ENCODE measurements at regions not wholly inside any gene's neighbourhood (a gene's known extent, or its start where the extent isn't known, plus 50 kb on each side); places are given as distances from the start of the nearest gene placed in this dataset.

DNA sequence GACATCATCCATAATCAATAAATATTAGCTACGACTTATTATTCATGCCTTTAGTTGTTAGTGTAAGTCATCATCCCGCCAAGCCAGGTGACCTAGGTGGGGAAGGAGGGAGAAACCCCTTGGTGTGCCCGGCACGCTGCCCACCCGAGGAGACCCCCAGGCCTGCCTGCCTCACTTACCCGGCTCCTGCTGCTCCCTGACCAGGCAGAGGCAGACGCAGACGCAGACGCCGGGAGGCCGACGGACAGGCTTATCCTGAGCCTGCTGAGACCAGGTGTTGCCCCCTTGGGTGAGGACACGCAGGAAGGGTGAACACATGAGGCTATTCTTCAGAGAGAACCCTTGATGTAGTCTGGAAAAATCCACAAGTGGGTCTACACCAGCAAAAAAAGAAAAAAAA, 401.8 kb downstream of the GALR1 start:
- ChIA-PET POLR2A (no interaction called here), CTCF (interaction anchor here (0.8 to 1.4 kb wide), 2 partner anchors 654 to 667 kb away, joined by 3 to 5 read pairs; no protein-coding TSS in a partner anchor)
- no peak for DNase-seq (ENCODE audit: extremely low spot score)
- TF ChIP-seq FOXK2 (IDR thresholded peaks at IDR 0.05): no peak
- no peak for TF ChIP-seq NFRKB (IDR thresholded peaks at IDR 0.05)
- TF ChIP-seq SP1 (IDR thresholded peaks at IDR 0.05): no peak
- no peak for TF ChIP-seq ARNT (IDR thresholded peaks at IDR 0.05)
- no peak for TF ChIP-seq L3MBTL2 (conservative IDR thresholded peaks at IDR 0.05)
- TF ChIP-seq TARDBP (IDR thresholded peaks at IDR 0.05): no peak
- TF ChIP-seq BHLHE40 (IDR thresholded peaks at IDR 0.05; ENCODE audit: borderline replicate concordance): no peak
- TF ChIP-seq SUZ12 (IDR thresholded peaks at IDR 0.05): no peak
- TF ChIP-seq, protein P1, sequence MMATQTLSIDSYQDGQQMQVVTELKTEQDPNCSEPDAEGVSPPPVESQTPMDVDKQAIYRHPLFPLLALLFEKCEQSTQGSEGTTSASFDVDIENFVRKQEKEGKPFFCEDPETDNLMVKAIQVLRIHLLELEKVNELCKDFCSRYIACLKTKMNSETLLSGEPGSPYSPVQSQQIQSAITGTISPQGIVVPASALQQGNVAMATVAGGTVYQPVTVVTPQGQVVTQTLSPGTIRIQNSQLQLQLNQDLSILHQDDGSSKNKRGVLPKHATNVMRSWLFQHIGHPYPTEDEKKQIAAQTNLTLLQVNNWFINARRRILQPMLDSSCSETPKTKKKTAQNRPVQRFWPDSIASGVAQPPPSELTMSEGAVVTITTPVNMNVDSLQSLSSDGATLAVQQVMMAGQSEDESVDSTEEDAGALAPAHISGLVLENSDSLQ (IDR thresholded peaks at IDR 0.05): no peak
- TF ChIP-seq FOXA1 (IDR thresholded peaks at IDR 0.05): no peak
- no peak for TF ChIP-seq FOXM1 (IDR thresholded peaks at IDR 0.05; ENCODE audit: borderline replicate concordance)

DNA sequence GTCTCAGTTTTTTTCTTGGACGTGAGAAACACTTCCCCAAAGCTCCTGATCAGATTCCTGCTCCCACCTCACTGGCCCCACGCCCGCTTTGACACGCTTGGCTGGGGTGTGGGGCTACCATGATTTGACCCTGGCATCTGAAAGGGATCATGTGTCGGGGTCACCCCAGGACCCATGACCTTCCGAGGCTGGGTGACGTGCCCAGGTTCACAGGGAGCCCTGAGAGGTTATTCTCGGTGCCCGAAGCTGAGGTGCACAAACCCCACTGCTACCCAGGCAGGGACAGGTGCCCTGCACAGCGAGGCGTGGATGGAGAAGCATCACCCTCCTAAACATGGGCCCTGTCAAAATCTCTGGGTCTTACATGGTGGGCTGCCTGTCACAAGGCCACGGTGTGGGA, 404.1 kb downstream of the GALR1 start:
- POLR2A ChIA-PET: no interaction called here
- no peak for TF ChIP-seq FOXM1 (IDR thresholded peaks at IDR 0.05; ENCODE audit: borderline replicate concordance)
- DNase-seq (ENCODE audit: extremely low spot score): no peak
- CTCF ChIA-PET: no interaction called here

DNA sequence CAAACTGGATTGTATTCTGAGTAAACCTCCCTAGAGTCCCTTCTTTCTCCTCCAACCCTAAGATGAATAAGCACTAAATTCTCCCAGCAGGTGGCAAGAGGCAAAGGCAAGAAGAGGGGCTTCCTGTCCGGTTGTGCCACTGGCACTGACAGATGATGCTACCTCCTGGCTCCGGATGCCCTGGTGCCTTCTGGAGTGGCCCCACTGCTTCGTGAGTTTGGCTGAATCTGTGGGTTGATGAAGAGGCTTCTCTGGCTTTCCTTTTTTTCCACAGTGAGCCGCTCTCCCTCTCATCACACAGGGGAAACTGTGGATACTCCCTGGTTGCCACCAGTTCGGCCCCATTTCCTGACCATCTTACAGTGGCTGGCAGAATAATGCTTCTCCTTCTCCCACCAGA, 404.7 kb downstream of the GALR1 start:
- CTCF ChIA-PET: no interaction called here
- POLR2A ChIA-PET: no interaction called here
- no peak for DNase-seq (ENCODE audit: extremely low spot score)
- TF ChIP-seq SUZ12 (IDR thresholded peaks at IDR 0.05) (no peak), HDGF (IDR thresholded peaks at IDR 0.05; ENCODE audit: borderline replicate concordance) (no peak), SP1 (IDR thresholded peaks at IDR 0.05) (no peak), ARNT (IDR thresholded peaks at IDR 0.05) (no peak), FOXA1 (IDR thresholded peaks at IDR 0.05) (no peak)

DNA sequence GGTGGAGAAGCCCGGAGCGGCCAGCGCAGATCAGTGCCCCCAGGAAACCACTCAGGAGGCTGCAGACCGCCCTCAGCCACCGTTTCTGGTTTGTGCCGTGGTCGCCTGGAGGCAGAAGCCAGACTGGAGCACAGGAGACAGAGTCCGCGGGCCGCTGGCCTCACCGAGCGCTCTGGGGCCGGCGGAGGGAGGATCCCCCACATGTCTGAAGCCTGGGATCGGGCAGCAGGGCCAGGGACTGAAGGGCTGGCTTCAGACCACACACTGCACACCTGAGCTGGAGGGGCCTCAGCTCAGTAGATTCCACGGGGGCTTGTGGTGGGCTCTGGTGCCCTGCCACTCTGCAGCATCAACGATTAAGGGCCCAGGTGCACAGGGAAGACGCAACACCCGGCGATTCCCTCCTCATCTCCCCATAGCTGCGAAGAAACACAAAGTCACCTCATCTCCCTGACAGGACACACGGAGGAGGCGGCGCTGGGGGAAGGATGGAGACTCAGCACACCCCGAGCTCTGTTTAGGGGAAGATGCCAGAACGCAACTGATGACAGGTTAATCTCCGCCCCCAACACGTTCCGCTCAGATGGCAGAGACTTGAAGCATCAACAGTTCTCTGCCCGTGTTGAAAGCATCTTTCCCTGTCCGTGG, 408.1 kb downstream of the GALR1 start:
- ChIA-PET CTCF (no interaction called here), POLR2A (no interaction called here)
- DNase-seq (ENCODE audit: extremely low spot score): no peak
- TF ChIP-seq FOXK2 (IDR thresholded peaks at IDR 0.05): no peak
- TF ChIP-seq SP1 (IDR thresholded peaks at IDR 0.05): no peak
- no peak for TF ChIP-seq HDGF (IDR thresholded peaks at IDR 0.05; ENCODE audit: borderline replicate concordance)
- TF ChIP-seq LEF1 (IDR thresholded peaks at IDR 0.05; ENCODE audit: borderline replicate concordance): no peak
- TF ChIP-seq FOXA1 (IDR thresholded peaks at IDR 0.05): no peak
- TF ChIP-seq NFRKB (IDR thresholded peaks at IDR 0.05): no peak

DNA sequence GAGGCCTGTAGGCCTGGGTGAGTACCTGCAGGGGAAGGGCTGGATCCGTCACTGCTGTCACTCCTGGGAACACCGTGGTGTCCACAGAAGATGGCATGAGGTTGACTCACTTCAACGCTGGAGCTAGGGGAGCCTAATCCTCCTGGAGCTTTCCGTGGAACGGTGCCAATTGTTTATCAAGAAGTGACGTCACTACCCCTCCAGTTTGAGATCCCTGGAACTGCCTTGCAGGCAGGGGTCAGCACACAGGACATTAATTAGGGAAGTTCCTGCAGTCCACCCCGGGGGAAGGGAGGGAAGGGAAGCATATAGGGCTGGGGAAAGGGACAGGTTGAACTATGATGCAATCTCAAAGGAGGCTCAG, 408.6 kb downstream of the GALR1 start:
- POLR2A ChIA-PET: no interaction called here
- TF ChIP-seq L3MBTL2 (conservative IDR thresholded peaks at IDR 0.05) (no peak), FOXA1 (IDR thresholded peaks at IDR 0.05) (no peak), FOXK2 (IDR thresholded peaks at IDR 0.05) (no peak), ARNT (IDR thresholded peaks at IDR 0.05) (no peak), CTBP1 (IDR thresholded peaks at IDR 0.05; ENCODE audit: borderline replicate concordance) (no peak), ZNF384 (IDR thresholded peaks at IDR 0.05) (no peak), NFRKB (IDR thresholded peaks at IDR 0.05) (no peak)
- CTCF ChIA-PET: no interaction called here
- no peak for DNase-seq (ENCODE audit: extremely low spot score)

DNA sequence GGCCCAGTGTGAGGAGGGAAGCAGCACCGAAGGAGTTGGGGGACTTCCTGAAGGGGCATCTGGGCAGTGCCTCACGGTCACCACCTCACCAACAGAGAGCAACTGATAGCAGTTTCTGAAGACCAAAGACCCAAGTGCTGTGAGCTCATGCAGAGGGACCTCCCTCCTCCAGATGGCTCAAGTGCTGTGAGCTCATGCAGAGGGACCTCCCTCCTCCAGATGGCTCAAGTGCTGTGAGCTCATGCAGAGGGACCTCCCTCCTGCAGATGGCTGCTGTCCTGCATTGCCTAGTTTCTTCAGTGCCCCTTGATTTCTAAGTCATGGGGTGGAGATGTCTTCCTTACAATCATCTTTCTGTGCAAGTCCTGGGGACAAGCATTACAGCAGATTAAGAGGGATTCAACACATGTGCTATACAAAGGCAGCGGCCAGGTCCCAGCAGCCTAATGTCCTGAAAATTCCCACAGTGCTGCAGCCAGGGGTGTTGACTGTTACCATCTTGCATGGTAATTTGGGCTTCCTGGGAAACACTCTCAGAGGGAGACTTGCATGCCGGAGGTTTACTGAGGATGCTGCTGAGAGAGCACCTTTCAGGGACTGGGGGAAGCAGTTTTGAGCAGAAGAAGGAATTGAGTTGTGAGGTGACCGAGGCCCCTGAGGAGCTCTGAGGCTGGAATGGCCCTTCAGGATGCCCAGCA, 409.3 kb downstream of the GALR1 start:
- TF ChIP-seq FOXM1 (IDR thresholded peaks at IDR 0.05; ENCODE audit: borderline replicate concordance): no peak
- no peak for TF ChIP-seq SP1 (IDR thresholded peaks at IDR 0.05)
- TF ChIP-seq BHLHE40 (IDR thresholded peaks at IDR 0.05; ENCODE audit: borderline replicate concordance): no peak
- no peak for TF ChIP-seq FOXA1 (IDR thresholded peaks at IDR 0.05)
- DNase-seq (ENCODE audit: extremely low spot score): no peak
- ChIA-PET CTCF (no interaction called here), POLR2A (no interaction called here)

DNA sequence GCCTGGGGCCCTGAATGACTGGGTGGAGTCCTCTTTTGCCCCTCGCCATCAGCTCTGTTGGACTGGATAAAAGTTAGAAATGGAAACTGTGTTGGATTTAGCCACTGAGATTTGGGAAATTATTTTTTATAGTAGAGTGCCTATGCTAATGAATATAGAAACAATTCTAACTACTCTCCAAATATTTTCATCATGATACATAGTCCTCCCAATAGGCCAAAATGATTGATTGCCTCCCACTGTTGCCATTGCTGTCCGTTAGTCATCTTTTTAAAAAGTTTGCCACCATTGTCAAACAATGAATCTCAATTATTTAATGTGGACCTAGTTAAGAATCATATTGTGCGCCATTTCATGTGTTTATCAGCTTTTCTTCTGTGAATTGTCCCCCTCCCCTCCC, 417.0 kb downstream of the GALR1 start:
- no peak for DNase-seq (ENCODE audit: extremely low spot score)
- TF ChIP-seq ZNF384 (IDR thresholded peaks at IDR 0.05): no peak
- TF ChIP-seq, protein P1 (IDR thresholded peaks at IDR 0.05): no peak
- ChIA-PET CTCF (no interaction called here), POLR2A (no interaction called here)

DNA sequence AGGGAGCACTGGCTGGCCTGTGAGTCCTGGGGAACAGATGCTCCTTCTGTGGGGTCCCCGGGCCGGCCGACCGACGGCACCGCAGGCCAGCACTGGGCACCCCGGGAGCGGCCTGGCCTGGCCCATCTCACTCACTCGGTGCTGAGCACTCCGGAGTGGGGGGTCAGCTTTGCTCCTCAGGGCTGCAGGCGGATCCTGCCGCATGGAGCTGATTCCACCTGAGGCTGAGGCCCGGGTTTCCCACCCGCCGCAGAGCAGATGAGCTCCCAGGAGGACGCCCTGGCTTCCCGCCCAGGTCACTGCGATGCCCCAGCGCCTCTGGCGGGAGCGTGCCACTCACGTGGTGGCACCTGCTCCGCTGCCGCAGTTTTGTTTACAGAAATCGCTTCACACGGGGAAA, 418.6 kb downstream of the GALR1 start:
- DNase-seq (ENCODE audit: extremely low spot score): no peak
- CTCF ChIA-PET: no interaction called here
- POLR2A ChIA-PET: no interaction called here
- no peak for TF ChIP-seq ELF4 (IDR thresholded peaks at IDR 0.05)
- no peak for TF ChIP-seq CTBP1 (IDR thresholded peaks at IDR 0.05; ENCODE audit: borderline replicate concordance)
- no peak for TF ChIP-seq NFRKB (IDR thresholded peaks at IDR 0.05)
- TF ChIP-seq FOXA1 (IDR thresholded peaks at IDR 0.05): no peak
- TF ChIP-seq FOXK2 (IDR thresholded peaks at IDR 0.05): no peak
- TF ChIP-seq TARDBP (IDR thresholded peaks at IDR 0.05): no peak
- TF ChIP-seq ZNF384 (IDR thresholded peaks at IDR 0.05): no peak
- no peak for TF ChIP-seq SUZ12 (IDR thresholded peaks at IDR 0.05)
- TF ChIP-seq HDGF (IDR thresholded peaks at IDR 0.05; ENCODE audit: borderline replicate concordance): no peak
- TF ChIP-seq L3MBTL2 (conservative IDR thresholded peaks at IDR 0.05): no peak
- no peak for TF ChIP-seq ARNT (IDR thresholded peaks at IDR 0.05)
- TF ChIP-seq SP1 (IDR thresholded peaks at IDR 0.05): no peak
